Neural progenitor cell (in vitro differentiated cells): ENCODE measurements at regions not wholly inside any gene's neighbourhood (a gene's known extent, or its start where the extent isn't known, plus 50 kb on each side); places are given as distances from the start of the nearest gene placed in this dataset.

ENCODE experiments used
- DNase-seq: peaks from one replicate; pipeline ENCODE4 v3.0.0-alpha.2; 2016; ENCODE audit warnings: low spot score
- H2AFZ ChIP-seq: fragments of 200-600 bp; sonication (generic); replicated peaks from 2 replicates; pipeline ENCODE4 v1.6.1; 2016; ENCODE audit warnings: antibody characterized with exemption
- H3F3A ChIP-seq: fragments of 200-600 bp; sonication (generic); 2 replicates; pipeline ENCODE4 v1.6.1; 2016; ENCODE audit warnings: antibody characterized with exemption, low read depth
- H3K27ac ChIP-seq: fragments of 200-600 bp; sonication (generic); 2 replicates; pipeline ENCODE4 v1.5.1; 2016; ENCODE audit warnings: mild to moderate bottlenecking
- H3K27me3 ChIP-seq: fragments of 200-600 bp; sonication (generic); 2 replicates; pipeline ENCODE4 v1.6.1; 2016; ENCODE audit warnings: mild to moderate bottlenecking, moderate library complexity
- H3K36me3 ChIP-seq: fragments of 200-600 bp; sonication (generic); 2 replicates; pipeline ENCODE4 v1.5.1; 2016
- H3K4me1 ChIP-seq: fragments of 200-600 bp; sonication (generic); 2 replicates; pipeline ENCODE4 v1.6.1; 2016; ENCODE audit warnings: mixed run types
- H3K4me2 ChIP-seq: fragments of 200-600 bp; sonication (generic); 2 replicates; pipeline ENCODE4 v1.6.1; 2016
- H3K4me3 ChIP-seq: fragments of 200-600 bp; sonication (generic); 2 replicates; pipeline ENCODE4 v1.5.1; 2016
- H3K79me2 ChIP-seq: fragments of 200-600 bp; sonication (generic); 2 replicates; pipeline ENCODE4 v1.6.1; 2016; ENCODE audit warnings: low read depth
- H3K9ac ChIP-seq: fragments of 200-600 bp; sonication (generic); 2 replicates; pipeline ENCODE4 v1.6.1; 2016
- H3K9me3 ChIP-seq: fragments of 200-600 bp; sonication (generic); 2 replicates; pipeline ENCODE4 v1.5.1; 2016; ENCODE audit warnings: low read depth
- H4K20me1 ChIP-seq: fragments of 200-600 bp; sonication (generic); 2 replicates; pipeline ENCODE4 v1.6.1; 2016; ENCODE audit warnings: low read depth
- H3K27ac Mint-ChIP-seq: 3 replicates; pipeline ENCODE4 v1.8.0; 2021; ENCODE audit warnings: mixed read lengths
- H3K27me3 Mint-ChIP-seq: 2 replicates; pipeline ENCODE4 v1.8.0; 2022; ENCODE audit warnings: low read depth, mild to moderate bottlenecking, inconsistent platforms, moderate library complexity, mixed read lengths; ENCODE audit not compliant: insufficient read depth
- H3K36me3 Mint-ChIP-seq: 3 replicates; pipeline ENCODE4 v1.8.0; 2021; ENCODE audit warnings: mixed read lengths
- H3K4me1 Mint-ChIP-seq: 3 replicates; pipeline ENCODE4 v1.8.0; 2021; ENCODE audit warnings: mixed read lengths
- H3K4me3 Mint-ChIP-seq: 3 replicates; pipeline ENCODE4 v1.8.0; 2021; ENCODE audit warnings: mild to moderate bottlenecking, moderate library complexity, mixed read lengths
- H3K9me3 Mint-ChIP-seq: 3 replicates; pipeline ENCODE4 v1.8.0; 2020; ENCODE audit warnings: mixed read lengths
- EZH2 ChIP-seq: fragments of 200-600 bp; sonication (generic); IDR thresholded peaks from 2 replicates; pipeline ENCODE4 v1.6.1; 2017; ENCODE audit warnings: antibody characterized with exemption, mild to moderate bottlenecking, moderate library complexity
- EZH2phosphoT487 ChIP-seq: fragments of 200-600 bp; sonication (generic); IDR thresholded peaks from 2 replicates; pipeline ENCODE4 v1.6.1; 2017; ENCODE audit warnings: antibody characterized with exemption
- TF ChIP-seq, protein P1 (sequence below): fragments of 200-600 bp; sonication (generic); IDR thresholded peaks from 2 replicates; pipeline ENCODE4 v1.5.1; 2017; ENCODE audit warnings: antibody characterized with exemption, mild to moderate bottlenecking

GRCh38 chr19:30158067-30158892 is 213.9 kb upstream of the ZNF536 start:
- Histone ChIP-seq H3K9me3 (no peaks in the 10 kb centered on the region), H3K4me2 (no peak overlapping the region), H3K4me1 (no peaks in the 10 kb centered on the region), H2AFZ (no peak overlapping the region), H3K36me3 (no peaks in the 10 kb centered on the region), H3K79me2 (no peaks in the 10 kb centered on the region), H3K4me3 (no peak overlapping the region), H3K9ac (no peak overlapping the region), H3F3A (no peaks in the 10 kb centered on the region), H3K27ac (no peak overlapping the region), H4K20me1 (no peaks in the 10 kb centered on the region), H3K27me3 (no peaks in the 10 kb centered on the region)
- TF ChIP-seq, protein P1, sequence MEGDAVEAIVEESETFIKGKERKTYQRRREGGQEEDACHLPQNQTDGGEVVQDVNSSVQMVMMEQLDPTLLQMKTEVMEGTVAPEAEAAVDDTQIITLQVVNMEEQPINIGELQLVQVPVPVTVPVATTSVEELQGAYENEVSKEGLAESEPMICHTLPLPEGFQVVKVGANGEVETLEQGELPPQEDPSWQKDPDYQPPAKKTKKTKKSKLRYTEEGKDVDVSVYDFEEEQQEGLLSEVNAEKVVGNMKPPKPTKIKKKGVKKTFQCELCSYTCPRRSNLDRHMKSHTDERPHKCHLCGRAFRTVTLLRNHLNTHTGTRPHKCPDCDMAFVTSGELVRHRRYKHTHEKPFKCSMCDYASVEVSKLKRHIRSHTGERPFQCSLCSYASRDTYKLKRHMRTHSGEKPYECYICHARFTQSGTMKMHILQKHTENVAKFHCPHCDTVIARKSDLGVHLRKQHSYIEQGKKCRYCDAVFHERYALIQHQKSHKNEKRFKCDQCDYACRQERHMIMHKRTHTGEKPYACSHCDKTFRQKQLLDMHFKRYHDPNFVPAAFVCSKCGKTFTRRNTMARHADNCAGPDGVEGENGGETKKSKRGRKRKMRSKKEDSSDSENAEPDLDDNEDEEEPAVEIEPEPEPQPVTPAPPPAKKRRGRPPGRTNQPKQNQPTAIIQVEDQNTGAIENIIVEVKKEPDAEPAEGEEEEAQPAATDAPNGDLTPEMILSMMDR: no peak
- no peak for TF ChIP-seq EZH2
- TF ChIP-seq EZH2phosphoT487: no peak
- H3K4me1 Mint-ChIP-seq: peaks cover 6% of the 10 kb centered on the region
- no peaks in the 10 kb centered on the region for H3K36me3 Mint-ChIP-seq
- H3K9me3 Mint-ChIP-seq: peaks cover 4% of the 10 kb centered on the region
- H3K27me3 Mint-ChIP-seq: peaks cover 7% of the 10 kb centered on the region
- no peak overlapping the region for H3K27ac Mint-ChIP-seq
- no peak for DNase-seq
- H3K4me3 Mint-ChIP-seq: no peak overlapping the region

DNA sequence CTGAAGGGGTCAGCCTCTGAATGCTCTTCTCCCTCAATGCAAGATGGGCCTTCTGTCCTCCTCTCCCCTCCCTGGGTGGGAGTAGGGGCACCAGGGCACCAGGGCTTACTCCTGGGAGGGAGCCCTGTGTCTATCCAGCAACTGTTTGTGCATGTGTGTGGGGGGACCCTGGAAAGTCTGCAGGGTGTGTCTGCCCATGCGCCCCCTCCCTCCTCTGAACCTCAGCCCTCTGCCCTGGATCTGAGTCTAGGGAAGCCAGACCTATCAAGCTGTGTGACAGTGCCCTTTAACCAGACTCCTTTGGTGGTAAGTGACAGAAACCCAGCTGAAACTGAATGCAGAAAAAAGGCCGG is 213.3 kb upstream of the ZNF536 start:
- Histone ChIP-seq H4K20me1 (no peaks in the 10 kb centered on the region), H3K9ac (no peak overlapping the region), H3F3A (no peaks in the 10 kb centered on the region), H3K36me3 (no peaks in the 10 kb centered on the region), H3K4me3 (no peak overlapping the region), H2AFZ (no peak overlapping the region), H3K4me1 (no peaks in the 10 kb centered on the region), H3K27me3 (no peaks in the 10 kb centered on the region), H3K79me2 (no peaks in the 10 kb centered on the region), H3K9me3 (no peaks in the 10 kb centered on the region), H3K27ac (no peak overlapping the region), H3K4me2 (no peak overlapping the region)
- H3K36me3 Mint-ChIP-seq: no peaks in the 10 kb centered on the region
- H3K27ac Mint-ChIP-seq: no peak overlapping the region
- H3K27me3 Mint-ChIP-seq: peaks cover 7% of the 10 kb centered on the region
- no peak for DNase-seq
- peaks cover 4% of the 10 kb centered on the region for H3K9me3 Mint-ChIP-seq
- H3K4me1 Mint-ChIP-seq: peaks cover 3% of the 10 kb centered on the region
- TF ChIP-seq, protein P1: no peak
- TF ChIP-seq EZH2phosphoT487 (no peak), EZH2 (no peak)
- H3K4me3 Mint-ChIP-seq: no peak overlapping the region

GRCh38 chr19:30159636-30160035 is 212.5 kb upstream of the ZNF536 start:
- Histone ChIP-seq H2AFZ (no peak overlapping the region), H3K4me1 (no peaks in the 10 kb centered on the region), H4K20me1 (no peaks in the 10 kb centered on the region), H3K4me2 (no peak overlapping the region), H3K9me3 (no peaks in the 10 kb centered on the region), H3K79me2 (no peaks in the 10 kb centered on the region), H3K9ac (no peak overlapping the region), H3K4me3 (no peak overlapping the region), H3K27ac (no peak overlapping the region), H3K27me3 (no peaks in the 10 kb centered on the region), H3F3A (no peaks in the 10 kb centered on the region), H3K36me3 (no peaks in the 10 kb centered on the region)
- no peaks in the 10 kb centered on the region for H3K36me3 Mint-ChIP-seq
- no peak for TF ChIP-seq EZH2phosphoT487
- TF ChIP-seq EZH2: no peak
- TF ChIP-seq, protein P1: no peak
- no peak overlapping the region for H3K27ac Mint-ChIP-seq
- H3K9me3 Mint-ChIP-seq: peaks cover 4% of the 10 kb centered on the region
- H3K4me3 Mint-ChIP-seq: no peak overlapping the region
- peaks cover 7% of the 10 kb centered on the region for H3K27me3 Mint-ChIP-seq
- no peaks in the 10 kb centered on the region for H3K4me1 Mint-ChIP-seq
- DNase-seq: no peak
